C4-2B (cell line): ENCODE measurements at regions not wholly inside any gene's neighbourhood (a gene's known extent, or its start where the extent isn't known, plus 50 kb on each side); places are given as distances from the start of the nearest gene placed in this dataset.

Experiments
- CTCF ChIP-seq: fragments of 450-650 bp; conservative IDR thresholded peaks from 2 replicates; pipeline ENCODE4 v1.5.1; 2017; ENCODE audit warnings: mild to moderate bottlenecking
- ZFX ChIP-seq: fragments of 450-650 bp; IDR thresholded peaks from 2 replicates; pipeline ENCODE4 v1.6.1; 2017

- TF ChIP-seq CTCF (no peak), ZFX (no peak)
Measured at GRCh38 chr4:173934933-173935620, 348.4 kb downstream of the FBXO8 start.
